HG03439 (cell line): ENCODE measurements at regions not wholly inside any gene's neighbourhood (a gene's known extent, or its start where the extent isn't known, plus 50 kb on each side); places are given as distances from the start of the nearest gene placed in this dataset.
"Not testable (repeated sequence)": the region's sequence is repeated elsewhere in the genome, so short reads cannot be mapped to it uniquely, and the experiment has no call there.

ENCODE experiments used
- ATAC-seq: cut with Tn5 transposase; IDR thresholded peaks from one replicate; pipeline ENCODE4 v1.9.1; 2021; ENCODE audit warnings: mild to moderate bottlenecking, moderate library complexity; ENCODE audit not compliant: unreplicated experiment

DNA sequence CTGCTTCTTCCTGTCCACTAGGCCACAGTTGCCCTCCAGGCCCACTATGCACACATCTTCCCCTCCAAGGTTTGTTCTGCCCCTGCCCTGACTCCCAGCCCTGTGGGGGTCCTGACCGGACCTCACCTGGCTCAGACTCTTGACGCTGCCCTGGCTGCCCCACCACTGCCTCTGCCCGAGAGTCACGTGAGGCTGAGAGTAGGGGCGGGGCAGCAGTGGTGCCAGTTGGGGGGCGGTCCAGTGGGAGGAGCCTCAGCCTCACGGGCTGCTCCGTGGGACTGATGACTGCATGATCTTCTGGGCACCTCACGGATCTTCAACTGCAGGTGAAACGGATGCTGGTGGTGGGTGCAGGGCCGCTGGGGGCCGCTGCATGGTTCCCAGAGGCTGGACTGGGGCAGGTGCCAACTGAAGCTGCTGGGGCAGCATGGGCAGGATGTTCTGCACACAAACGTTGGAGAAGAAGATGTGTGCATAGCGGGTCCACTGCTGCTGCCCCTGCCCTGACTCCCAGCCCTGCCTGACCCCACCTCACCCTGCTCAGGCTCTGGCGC is 77.6 kb downstream of the HHIPL2 start:
- ATAC-seq = not testable (repeated sequence)

DNA sequence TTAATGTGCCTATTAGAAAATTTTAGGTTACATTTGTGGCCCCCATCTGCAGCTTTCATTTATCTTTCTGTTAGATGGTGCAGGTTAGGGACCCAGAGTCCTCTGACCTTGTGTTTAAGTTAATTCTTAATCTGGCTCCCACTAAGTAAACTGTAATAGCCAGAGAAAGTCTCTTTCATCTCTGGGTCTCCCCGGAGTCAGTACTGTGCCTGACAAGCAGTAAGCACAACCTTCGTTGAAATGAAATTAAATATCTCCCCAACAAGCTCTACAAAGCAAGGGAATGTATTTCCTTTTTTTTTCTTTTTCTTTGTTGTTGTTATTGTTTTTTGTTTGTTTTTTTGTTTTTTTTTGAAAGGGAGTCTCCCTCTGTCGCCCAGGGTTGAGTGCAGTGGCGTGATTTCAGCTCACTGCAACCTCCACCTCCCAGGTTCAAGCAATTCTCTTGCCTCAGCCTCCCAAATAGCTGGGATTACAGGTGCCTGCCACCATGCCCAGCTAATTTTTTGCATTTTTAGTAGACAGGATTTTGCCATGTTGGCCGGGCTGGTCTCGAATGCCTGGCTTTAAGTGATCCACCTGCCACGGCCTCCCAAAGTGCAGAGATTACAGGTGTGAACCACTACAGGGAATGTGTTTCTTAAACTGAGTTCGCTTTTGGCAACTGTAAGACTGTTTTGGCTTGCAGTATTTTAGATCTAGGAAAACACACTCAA is 81.6 kb downstream of the HHIPL2 start:
- ATAC-seq = no peak

DNA sequence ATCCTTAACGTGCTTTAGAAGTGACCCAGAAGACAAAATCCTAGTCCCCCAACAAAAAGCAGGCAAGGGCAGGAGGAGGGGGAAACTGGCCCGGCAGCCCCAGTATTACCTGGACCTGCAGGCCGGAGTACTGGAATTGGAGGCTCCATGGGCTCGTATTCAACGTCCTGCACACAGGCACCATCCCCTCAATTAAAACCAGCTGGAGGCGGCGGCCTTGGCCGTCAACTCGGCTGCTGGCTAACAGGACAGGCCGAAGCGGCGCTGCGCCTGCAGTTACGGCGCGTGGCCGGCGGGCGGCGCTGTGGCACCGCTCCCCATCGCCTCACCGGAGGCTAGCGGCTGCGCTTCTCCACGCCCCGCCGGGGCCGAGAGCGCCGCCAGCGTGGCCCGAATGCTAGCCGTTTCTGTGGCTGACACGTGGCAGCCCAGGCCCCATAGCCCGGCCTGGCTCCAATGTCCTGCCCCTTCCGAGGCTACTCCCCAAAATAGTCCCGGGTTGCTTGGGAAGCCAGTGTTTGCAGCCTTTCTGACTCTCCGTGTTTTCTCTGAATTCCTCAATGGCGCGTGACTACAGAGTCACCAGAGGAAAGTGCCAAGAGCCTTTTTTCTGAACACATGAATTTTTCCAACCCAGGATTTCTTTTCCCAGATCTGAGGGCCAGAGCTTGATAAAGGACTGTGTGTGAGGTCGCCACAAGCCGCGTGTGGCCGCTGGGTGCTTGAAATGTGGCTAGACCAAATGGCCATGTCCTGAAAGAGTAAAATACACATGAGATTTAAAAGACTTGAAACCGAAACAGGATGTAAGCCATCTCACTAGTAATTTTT is 82.5 kb downstream of the HHIPL2 start:
- peak; percentile 93 for ATAC-seq

DNA sequence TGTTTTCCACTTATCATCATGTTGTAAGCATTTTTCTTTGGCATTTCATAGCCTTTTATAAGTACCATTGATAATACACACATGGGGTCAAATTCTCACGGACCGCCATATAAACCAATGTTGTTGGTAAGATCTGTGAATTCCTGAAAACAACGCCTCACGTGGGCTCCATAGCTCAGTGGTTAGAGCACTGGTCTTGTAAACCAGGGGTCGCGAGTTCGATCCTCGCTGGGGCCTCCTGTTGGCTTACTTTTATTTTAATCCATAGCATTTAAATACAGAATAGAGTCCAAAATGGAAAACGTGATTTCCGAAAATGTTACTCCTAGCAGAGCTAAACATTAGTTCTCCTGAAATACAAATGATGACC is 83.1 kb downstream of the HHIPL2 start:
- peak; percentile 36 for ATAC-seq

DNA sequence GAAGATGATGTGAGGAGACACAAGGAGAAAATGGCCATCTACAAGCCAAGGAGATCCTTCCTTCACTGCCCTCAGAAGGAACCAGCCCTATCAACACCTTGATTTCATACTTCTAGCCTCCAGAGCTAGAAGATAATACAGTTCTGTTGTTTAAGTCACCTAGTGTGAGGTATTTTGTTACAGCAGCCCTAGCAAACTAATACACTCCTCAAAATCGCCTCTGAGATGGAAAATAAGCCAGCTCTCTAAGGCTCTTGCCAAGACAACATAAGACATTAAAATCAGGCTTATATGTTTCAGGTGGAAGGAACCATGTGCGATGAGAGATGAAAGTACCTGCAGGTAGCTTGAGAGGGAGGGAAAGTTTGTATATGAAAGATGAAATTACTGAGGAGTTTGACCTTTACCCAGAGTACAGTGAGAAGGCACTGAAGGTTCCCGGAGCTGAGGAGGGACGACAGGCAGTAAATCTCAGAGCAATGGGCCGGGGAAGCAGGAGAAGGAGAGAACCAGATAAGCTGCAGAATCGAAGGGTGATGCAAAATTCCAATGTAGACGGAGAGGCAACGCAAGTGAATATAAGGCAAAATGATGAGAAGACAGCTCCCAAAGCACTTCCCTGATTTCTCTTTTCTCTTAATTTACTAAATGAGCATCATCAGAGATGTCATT is 84.7 kb downstream of the HHIPL2 start:
- no peak for ATAC-seq

DNA sequence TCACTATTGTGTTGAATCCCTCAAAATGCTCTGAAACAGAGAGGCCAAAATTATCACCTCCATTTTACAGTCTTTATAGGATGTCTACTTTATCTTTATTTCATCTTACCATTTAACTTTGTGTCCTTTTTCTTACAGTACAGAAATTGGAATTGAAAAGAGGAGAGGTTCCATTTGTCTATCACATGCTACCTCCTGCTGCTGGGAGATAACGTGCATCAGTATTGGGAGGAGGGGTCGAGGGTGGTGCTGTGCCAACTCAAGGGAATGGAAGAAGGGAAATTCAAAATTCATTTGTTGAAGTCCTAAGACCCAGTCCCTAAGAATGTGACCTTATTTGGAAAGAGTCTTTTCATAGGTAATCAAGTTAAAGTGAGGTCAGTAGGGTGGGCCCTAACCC is 85.3 kb downstream of the HHIPL2 start:
- no peak for ATAC-seq

DNA sequence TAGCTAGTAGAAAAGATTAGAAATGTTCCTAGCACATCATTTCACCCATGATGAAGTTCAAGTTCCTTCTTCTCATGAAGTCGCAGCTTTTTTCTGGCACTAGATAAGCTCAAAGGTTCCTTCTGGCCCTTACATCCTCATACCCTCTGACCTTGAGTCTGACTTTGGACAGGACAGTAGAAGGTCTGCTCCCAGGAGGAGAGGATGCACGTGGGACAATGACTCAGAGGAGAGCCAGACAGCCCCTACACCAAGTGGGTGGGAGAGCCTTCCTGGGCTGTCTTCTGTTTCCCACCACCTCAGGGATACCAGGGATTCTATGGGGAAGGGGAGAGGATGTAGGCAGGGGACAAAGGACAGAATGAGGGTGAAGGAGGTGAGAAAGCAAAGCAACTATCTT is 86.0 kb downstream of the HHIPL2 start:
- ATAC-seq = no peak

DNA sequence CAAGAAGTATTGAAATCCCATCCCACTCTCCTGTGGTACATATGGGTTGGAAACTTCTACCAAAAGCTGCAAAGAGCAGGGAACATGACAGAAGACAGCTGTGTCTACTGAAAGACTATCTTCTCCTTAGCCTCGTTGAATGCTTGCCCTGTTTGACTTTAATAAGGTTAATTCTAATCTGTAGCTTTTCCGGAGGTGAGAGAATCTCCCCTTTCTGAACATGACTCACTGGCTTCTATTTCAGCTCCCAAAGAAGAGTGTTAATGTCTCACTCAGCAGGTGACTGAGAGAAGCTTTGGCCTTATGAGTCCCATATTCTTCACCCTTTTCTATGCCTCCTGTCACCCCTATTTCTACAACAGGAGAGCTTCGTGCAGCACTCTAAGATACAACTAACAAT is 88.3 kb downstream of the HHIPL2 start:
- no peak for ATAC-seq

DNA sequence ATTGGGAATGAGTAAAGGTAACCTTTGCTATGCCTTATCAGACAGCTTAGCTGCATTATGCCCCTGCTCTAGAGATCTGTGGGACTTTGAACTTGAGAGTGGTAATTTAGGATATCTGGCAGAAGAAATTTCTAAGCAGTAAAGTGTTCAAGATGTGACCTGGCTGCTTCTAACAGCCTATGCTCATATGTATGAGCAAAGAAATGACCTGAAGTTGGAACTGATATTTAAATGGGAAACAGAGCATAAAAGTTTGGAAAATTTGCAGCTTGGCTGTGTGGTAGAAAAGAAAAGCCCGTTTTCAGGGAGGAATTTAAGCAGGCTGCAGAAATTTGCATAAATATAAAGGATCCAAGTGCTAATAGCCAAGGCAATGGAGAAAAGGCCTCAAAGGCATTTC is 90.4 kb downstream of the HHIPL2 start:
- no peak for ATAC-seq

DNA sequence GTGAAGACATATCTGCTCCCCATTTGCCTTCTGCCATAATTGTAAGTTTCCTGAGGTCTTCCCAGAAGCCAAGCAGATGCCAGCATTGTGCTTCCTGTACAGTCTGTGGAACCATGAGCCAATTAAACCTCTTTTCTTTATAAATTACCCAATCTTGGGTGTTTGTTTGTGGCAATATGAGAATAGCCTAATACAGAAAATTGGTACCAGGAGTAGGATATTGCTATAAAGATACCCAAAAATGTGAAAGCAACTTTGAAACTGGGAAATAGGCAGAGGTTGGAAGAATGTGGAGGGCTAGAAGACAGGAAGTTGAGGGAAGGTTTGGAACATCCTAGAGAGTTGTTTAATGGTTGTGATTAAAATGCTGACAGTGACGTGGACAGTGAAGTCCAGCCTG is 90.8 kb downstream of the HHIPL2 start:
- no peak for ATAC-seq

DNA sequence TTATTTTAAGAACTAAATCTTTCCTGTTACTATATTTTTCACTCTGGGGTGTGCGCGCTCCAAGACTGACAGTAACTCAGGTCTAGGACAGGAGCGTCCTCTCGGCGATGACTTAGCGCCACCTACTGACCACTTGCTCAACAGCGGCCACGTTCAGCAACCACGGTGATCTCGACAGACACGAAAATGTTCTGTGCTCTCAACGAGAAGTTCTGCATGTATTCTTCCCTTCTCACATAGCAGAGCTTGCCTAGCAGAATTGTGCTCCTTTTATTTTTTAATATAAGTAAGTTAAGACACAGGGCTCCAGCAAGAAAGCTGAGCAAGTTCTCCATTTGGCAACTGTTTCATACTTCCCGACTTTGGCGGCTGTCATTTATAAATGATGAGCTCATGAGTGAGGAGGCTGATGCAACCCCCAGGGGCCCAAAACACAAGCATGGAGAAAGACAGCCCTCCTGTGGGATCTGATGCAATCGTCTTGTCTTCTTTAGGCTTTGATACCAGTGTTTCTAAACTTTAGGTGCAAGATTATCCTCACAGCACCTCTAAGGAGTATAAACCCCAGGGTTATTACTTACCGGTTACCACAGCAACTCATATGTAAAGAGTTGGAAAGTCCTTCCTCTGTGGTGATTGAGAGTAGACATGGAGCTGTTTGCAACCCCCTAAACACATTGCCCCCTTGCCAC is 92.6 kb downstream of the HHIPL2 start:
- peak; percentile 97 for ATAC-seq

DNA sequence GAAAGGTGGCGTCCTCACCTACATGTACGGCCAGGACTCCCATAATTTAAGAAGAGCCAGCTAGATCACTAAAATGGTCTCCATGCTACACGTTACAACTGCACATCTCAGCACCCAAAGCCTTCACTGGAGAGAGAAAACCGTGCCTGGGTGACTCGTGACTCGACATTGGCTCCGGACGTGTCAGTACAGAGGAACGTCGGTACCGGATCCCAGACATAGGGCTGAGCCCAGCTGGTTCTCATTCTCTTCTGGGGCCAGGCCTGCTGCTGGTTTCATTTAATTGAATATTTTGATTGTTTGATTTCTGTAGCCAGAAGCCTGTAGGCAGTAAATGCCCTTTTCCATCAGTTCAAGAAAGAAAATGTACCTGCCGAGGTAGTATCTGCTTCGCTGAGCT is 93.1 kb downstream of the HHIPL2 start:
- ATAC-seq = peak; percentile 20

DNA sequence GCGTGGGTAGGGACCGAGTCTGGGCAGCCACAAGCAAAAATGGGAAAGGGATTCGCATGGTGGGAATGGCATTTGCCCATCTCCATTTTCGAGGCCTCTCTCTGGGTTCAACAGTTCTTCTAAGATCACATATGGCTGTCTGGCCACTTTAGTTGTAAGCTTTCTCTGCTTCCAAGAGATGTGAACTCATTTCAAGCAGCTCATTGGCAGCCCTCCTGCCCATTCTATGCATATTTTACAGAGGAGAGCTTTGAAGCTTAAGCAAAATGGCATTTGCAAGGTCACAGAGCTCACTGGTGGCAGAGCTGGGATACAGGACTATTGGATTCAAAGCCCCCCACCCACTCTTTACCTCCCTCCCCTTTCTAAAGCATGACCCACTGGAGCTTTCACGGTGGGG is 93.7 kb downstream of the HHIPL2 start:
- ATAC-seq = no peak

DNA sequence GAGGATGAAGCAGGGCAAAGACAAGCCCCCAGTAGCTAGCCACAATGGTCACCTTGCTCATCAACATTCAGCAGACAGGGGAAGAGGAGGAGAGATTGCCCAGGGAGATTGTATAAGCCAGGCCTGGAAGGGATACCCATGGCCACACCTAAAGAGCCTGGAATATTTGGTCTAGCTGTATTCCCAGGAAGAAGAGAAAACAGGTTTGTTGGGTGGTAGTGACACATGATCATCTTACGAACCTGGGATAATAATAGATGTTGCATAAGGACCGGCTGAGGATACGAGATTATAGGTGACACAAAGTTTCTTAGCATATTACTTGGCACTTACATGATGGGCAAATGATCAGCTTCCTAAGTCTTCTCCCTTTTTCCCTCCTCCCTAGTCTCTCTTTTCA is 95.9 kb downstream of the HHIPL2 start:
- ATAC-seq = no peak

DNA sequence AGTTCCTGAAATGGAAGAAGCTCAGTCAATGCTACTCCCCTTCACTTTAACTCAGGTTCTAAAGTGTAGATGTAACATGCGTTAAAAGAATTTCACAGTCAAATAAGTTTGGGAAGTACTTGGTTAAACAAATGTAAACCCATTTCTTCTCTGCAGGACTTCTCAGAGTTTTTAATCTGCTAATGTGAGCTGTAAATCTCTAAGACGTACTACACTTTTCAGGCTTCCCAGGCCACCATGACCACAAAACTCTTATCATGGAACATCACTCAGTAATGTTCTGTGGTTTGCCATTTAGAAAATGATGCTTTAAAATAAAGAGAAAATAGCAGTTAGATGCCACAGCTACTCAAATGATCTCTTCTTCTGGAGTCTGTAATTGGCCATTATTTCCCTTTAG is 104.3 kb downstream of the HHIPL2 start:
- no peak for ATAC-seq

DNA sequence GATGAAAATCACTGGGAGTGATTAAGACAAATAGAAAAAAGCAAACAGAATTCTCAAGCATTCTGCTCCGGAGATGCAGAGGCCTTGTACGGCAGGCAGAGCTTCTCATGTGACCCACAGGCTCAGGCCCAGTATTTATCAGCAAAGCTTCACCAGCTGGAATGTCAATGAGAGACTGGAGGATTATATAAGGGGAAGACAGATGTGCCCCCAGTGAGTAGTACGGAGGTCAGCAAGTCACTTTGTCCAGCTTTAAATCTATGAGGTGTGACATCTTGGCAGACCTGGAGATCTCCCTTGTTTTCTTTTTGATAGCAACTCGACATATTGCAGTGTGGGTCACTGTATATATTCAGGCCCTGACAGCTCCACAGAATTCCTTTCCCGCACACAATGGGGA is 106.8 kb downstream of the HHIPL2 start:
- no peak for ATAC-seq

DNA sequence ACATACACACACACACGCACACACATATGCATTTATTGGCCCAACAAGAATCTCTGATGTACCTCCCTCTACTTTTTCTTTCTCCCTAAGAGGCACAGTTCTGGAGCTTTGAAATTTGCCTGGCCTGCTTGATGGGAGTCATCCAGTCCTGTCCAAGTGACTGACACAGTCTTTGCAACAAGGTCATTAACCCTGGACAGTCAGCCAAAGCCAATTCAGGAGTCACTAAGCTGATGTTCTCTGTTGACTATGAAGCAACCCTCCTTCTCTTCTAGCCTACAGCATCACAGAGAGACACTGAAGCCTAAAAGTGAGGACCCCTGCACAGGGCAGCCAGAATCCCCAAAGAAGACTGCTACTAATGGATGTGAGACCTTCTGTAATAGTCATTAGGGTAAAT is 123.1 kb downstream of the HHIPL2 start:
- ATAC-seq = no peak

DNA sequence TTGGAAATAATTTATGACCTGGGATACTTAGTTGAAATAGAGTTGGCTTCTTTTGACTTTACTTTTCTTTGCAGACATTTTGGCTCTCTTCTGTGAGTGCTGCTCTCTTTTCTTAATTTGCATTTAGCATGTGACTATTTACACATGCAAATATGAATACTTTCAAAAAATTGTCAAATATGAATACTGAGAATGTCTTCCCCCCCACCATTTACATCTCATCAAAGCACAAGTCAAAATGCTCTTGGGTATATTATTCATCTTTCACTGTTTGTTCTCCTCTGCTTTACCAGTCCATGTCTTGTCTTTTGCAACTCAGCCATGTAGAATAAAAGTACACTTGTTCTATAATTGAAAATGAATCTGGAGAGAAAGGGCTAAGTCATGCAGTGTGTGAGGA is 126.5 kb downstream of the HHIPL2 start:
- no peak for ATAC-seq

DNA sequence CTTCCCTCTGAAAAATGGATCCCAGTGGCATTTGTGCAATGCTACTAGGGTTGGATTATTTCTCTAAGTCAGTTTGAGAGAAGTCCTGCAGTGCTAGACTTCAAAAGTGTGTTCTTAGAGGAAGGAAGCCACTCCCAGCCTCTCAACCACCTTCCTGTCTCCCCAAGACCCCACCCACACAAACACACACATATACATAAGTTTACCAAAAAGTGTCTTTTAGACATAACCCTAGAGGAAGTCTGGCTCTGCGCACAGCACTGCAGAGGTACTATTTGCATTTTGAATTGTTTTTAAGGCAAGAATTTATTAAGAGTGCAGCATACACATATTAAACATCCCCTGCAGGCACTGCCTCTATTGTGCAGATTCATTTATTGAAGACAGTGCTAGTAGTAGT is 127.3 kb downstream of the HHIPL2 start:
- ATAC-seq = no peak

DNA sequence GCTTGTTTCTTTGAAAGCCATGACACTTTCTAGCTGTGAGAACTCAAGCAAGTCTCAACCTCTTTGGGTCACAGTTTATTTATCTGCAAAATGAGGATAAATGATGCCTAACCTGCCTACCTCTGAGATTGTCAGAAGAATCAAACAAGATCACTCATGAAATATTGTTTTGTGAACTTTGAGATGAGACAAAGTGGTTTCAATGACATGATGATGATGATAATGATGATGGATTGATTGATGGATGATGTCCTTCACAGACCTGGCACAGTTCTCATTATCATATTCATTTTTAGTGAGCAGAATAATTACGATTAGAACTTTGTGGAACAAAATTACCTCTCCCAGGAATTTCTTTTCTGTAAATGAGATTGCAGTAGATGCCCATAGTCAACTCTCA is 129.2 kb downstream of the HHIPL2 start:
- no peak for ATAC-seq

DNA sequence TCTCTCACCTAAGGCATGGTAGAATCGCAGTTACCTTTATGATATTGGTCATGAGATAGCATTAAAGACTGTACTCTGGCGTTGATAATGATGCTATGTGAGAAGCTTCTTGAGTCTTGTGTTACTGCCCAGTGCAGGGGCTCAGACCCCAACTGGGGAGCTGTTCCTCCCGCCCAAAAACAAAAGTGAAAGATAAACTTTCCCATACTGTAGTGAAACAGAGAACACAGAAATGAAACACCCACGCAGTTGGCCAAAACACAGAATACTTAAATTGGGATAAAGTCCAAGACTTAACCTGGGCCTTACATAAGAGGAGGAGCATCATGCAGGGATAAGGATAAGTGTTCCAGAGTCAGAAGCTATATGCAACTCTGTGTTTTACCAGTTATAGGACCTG is 130.6 kb downstream of the HHIPL2 start:
- ATAC-seq = no peak
